ENCODE measurements at regions not wholly inside any gene's neighbourhood (a gene's known extent, or its start where the extent isn't known, plus 50 kb on each side); places are given as distances from the start of the nearest gene placed in this dataset.

DNA sequence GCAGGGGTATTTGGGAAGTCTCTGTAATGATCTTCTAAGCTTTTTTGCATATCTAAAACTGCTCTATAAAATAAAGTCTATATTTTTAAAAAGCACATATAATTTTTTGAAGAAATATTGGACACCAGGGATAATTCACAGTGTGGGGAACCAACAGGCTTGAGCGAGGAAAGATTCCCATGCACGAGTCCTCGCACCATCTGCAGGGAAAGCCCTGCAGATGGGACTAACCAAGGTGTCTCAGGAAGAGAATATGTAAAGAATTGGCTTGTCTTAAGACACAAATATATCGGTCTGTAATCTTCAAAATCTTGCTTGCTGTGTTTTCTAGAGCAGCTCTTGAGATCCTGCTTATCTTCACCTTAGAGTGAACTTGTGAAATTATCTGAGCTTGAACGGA lies 77.2 kb upstream of the SEMA6D start:
- Histone ChIP-seq H3K9me3 (ENCODE audit: control insufficient read depth, insufficient read depth, low read length) (no peaks in the 10 kb centered on the region), H3K36me3 (ENCODE audit: control insufficient read depth, insufficient read depth, low read length) (no peaks in the 10 kb centered on the region), H3K27ac (ENCODE audit: low read depth, low read length) (no peak overlapping the region), H3K9ac (ENCODE audit: low read depth, low read length) (no peak overlapping the region), H3K4me1 (ENCODE audit: control insufficient read depth, insufficient read depth, low read length) (0 out of 2 replicates have a peak, but pooled peaks cover 2% of the 10 kb centered on the region), H3K27me3 (ENCODE audit: control insufficient read depth, insufficient read depth, low read length) (no peaks in the 10 kb centered on the region), H3K4me3 (ENCODE audit: low read depth, low read length) (no peak overlapping the region)

DNA sequence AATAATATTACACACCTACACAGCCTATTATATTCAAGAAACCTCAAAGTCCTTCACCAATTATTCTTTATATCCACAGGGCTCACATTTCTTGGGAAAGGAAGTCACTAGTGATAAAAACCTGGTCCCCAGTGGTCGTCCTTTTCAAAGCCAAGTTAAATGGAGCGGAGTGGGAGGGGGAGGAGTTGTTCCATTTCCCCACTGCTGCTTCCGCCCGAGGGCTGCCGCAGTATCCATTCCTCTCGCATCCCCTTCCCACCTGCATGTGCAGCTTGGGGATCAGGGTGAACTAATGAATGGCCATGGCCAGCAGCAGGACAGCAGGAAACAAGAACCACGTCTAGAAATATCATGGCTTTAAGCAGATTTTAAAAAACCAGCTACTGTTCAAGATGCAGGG lies 76.4 kb upstream of the SEMA6D start:
- H3K27ac ChIP-seq (ENCODE audit: low read depth, low read length) = no peak overlapping the region
- H3K9me3 ChIP-seq (ENCODE audit: control insufficient read depth, insufficient read depth, low read length) = no peaks in the 10 kb centered on the region
- H3K27me3 ChIP-seq (ENCODE audit: control insufficient read depth, insufficient read depth, low read length) = no peaks in the 10 kb centered on the region
- no peak overlapping the region for H3K4me3 ChIP-seq (ENCODE audit: low read depth, low read length)
- H3K36me3 ChIP-seq (ENCODE audit: control insufficient read depth, insufficient read depth, low read length) = no peaks in the 10 kb centered on the region
- 0 out of 2 replicates have a peak, but pooled peaks cover 2% of the 10 kb centered on the region for H3K4me1 ChIP-seq (ENCODE audit: control insufficient read depth, insufficient read depth, low read length)
- H3K9ac ChIP-seq (ENCODE audit: low read depth, low read length) = no peak overlapping the region

DNA sequence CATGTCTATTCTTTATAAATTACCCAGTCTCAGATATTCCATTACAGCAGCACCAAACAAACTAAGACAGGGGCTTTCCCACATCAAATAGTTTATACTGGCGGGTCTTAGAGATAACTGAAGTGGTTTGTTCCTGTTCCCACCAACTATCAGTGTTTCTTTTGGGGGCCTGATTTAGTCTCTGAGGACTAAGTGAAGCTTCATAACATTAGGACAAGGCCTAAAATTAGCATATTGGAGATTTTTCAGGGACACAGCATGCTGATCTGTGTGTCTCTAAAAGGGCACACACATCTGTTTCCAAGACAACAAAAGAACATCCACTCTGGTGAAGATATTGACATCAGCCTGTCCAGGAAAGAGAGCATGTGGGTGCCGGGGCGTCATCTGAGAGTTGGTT lies 72.6 kb upstream of the SEMA6D start:
- 0 out of 2 replicates have a peak, but pooled peaks cover 2% of the 10 kb centered on the region for H3K4me1 ChIP-seq (ENCODE audit: control insufficient read depth, insufficient read depth, low read length)
- no peak overlapping the region for H3K9ac ChIP-seq (ENCODE audit: low read depth, low read length)

GRCh38 chr15:47650564-47650963 lies 66.7 kb upstream of the SEMA6D start:
- no peak overlapping the region for H3K27ac ChIP-seq (ENCODE audit: low read depth, low read length)
- no peaks in the 10 kb centered on the region for H3K4me1 ChIP-seq (ENCODE audit: control insufficient read depth, insufficient read depth, low read length)
- H3K4me3 ChIP-seq (ENCODE audit: low read depth, low read length) = no peak overlapping the region
- no peaks in the 10 kb centered on the region for H3K9me3 ChIP-seq (ENCODE audit: control insufficient read depth, insufficient read depth, low read length)
- H3K27me3 ChIP-seq (ENCODE audit: control insufficient read depth, insufficient read depth, low read length) = no peaks in the 10 kb centered on the region
- H3K36me3 ChIP-seq (ENCODE audit: control insufficient read depth, insufficient read depth, low read length) = no peaks in the 10 kb centered on the region
- H3K9ac ChIP-seq (ENCODE audit: low read depth, low read length) = no peak overlapping the region

More for the DNA sequence above, 72.6 kb upstream of the SEMA6D start:
- H3K4me3 ChIP-seq (ENCODE audit: low read depth, low read length) = no peak overlapping the region
- no peaks in the 10 kb centered on the region for H3K36me3 ChIP-seq (ENCODE audit: control insufficient read depth, insufficient read depth, low read length)
- no peaks in the 10 kb centered on the region for H3K9me3 ChIP-seq (ENCODE audit: control insufficient read depth, insufficient read depth, low read length)
- no peak overlapping the region for H3K27ac ChIP-seq (ENCODE audit: low read depth, low read length)
- H3K27me3 ChIP-seq (ENCODE audit: control insufficient read depth, insufficient read depth, low read length) = no peaks in the 10 kb centered on the region

DNA sequence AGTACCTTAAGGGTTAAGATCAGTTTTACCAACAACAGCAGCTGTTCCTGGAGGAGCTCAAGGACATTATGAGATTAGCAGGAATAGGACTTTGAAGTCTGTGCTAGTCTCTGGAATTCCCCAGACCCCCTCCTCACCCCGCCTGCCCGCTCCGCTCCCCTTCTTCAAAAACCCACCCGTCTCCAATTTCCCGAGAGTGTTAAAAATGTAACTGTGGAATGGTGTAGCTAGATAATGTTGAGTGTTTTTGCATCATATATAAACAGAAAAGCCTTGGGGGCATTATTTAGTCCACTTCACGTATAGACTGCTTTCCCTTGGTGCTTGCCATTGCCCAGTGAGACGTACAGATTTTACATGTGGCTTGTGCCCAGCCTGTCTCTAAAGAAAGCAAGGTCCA lies 65.0 kb upstream of the SEMA6D start:
- H3K27ac ChIP-seq (ENCODE audit: low read depth, low read length) = no peak overlapping the region
- no peaks in the 10 kb centered on the region for H3K9me3 ChIP-seq (ENCODE audit: control insufficient read depth, insufficient read depth, low read length)
- H3K27me3 ChIP-seq (ENCODE audit: control insufficient read depth, insufficient read depth, low read length) = no peaks in the 10 kb centered on the region
- H3K36me3 ChIP-seq (ENCODE audit: control insufficient read depth, insufficient read depth, low read length) = no peaks in the 10 kb centered on the region
- no peak overlapping the region for H3K9ac ChIP-seq (ENCODE audit: low read depth, low read length)
- H3K4me3 ChIP-seq (ENCODE audit: low read depth, low read length) = no peak overlapping the region
- no peaks in the 10 kb centered on the region for H3K4me1 ChIP-seq (ENCODE audit: control insufficient read depth, insufficient read depth, low read length)

- no peak overlapping the region for H3K27ac ChIP-seq (ENCODE audit: low read depth, low read length)
- H3K27me3 ChIP-seq (ENCODE audit: control insufficient read depth, insufficient read depth, low read length) = no peaks in the 10 kb centered on the region
- H3K9me3 ChIP-seq (ENCODE audit: control insufficient read depth, insufficient read depth, low read length) = no peaks in the 10 kb centered on the region
Measured at GRCh38 chr15:47652844-47653243, 64.5 kb upstream of the SEMA6D start.

DNA sequence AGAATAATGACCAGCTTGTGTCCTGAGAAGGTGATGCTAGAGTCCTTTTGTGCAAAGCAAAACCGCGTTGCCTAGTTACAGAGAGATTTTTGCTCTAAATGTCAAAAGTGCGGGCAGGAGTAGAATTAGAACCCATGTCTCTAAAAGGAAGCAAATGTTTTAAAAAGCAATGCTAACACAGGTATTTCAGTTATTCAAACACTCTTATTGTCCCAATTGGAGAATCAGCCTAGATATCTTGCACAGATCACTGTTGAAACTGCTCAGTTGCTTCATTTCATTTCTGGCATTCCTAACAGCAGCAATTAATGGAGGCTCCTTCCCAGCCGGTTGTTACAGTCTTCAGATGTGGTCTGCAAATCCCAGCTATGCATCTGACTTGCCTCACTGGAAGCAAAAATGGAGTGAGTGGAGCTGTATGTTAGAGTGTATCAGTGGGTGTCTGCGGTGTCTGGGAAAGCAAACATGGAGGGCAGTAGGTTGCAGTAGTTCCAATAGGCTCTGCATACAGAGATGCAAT lies 55.6 kb upstream of the SEMA6D start:
- no peaks in the 10 kb centered on the region for H3K4me1 ChIP-seq (ENCODE audit: control insufficient read depth, insufficient read depth, low read length)
- no peaks in the 10 kb centered on the region for H3K9me3 ChIP-seq (ENCODE audit: control insufficient read depth, insufficient read depth, low read length)
- no peak overlapping the region for H3K4me3 ChIP-seq (ENCODE audit: low read depth, low read length)
- no peak overlapping the region for H3K27ac ChIP-seq (ENCODE audit: low read depth, low read length)
- H3K36me3 ChIP-seq (ENCODE audit: control insufficient read depth, insufficient read depth, low read length) = no peaks in the 10 kb centered on the region
- H3K9ac ChIP-seq (ENCODE audit: low read depth, low read length) = no peak overlapping the region
- no peaks in the 10 kb centered on the region for H3K27me3 ChIP-seq (ENCODE audit: control insufficient read depth, insufficient read depth, low read length)

More at GRCh38 chr15:47652844-47653243, 64.5 kb upstream of the SEMA6D start:
- Histone ChIP-seq H3K4me1 (ENCODE audit: control insufficient read depth, insufficient read depth, low read length) (no peaks in the 10 kb centered on the region), H3K9ac (ENCODE audit: low read depth, low read length) (no peak overlapping the region), H3K4me3 (ENCODE audit: low read depth, low read length) (no peak overlapping the region), H3K36me3 (ENCODE audit: control insufficient read depth, insufficient read depth, low read length) (no peaks in the 10 kb centered on the region)

GRCh38 chr15:47663101-47663500 lies 54.2 kb upstream of the SEMA6D start:
- Histone ChIP-seq H3K9me3 (ENCODE audit: control insufficient read depth, insufficient read depth, low read length) (no peaks in the 10 kb centered on the region), H3K4me3 (ENCODE audit: low read depth, low read length) (no peak overlapping the region), H3K4me1 (ENCODE audit: control insufficient read depth, insufficient read depth, low read length) (no peaks in the 10 kb centered on the region), H3K9ac (ENCODE audit: low read depth, low read length) (no peak overlapping the region), H3K27ac (ENCODE audit: low read depth, low read length) (no peak overlapping the region), H3K36me3 (ENCODE audit: control insufficient read depth, insufficient read depth, low read length) (no peaks in the 10 kb centered on the region), H3K27me3 (ENCODE audit: control insufficient read depth, insufficient read depth, low read length) (no peaks in the 10 kb centered on the region)
